ENCODE measurements at regions not wholly inside any gene's neighbourhood (a gene's known extent, or its start where the extent isn't known, plus 50 kb on each side); places are given as distances from the start of the nearest gene placed in this dataset.

- TF ChIP-seq USF2 (IDR thresholded peaks at IDR 0.05; ENCODE audit: low read length), result no peak
- no peak for TF ChIP-seq POLR2A (IDR thresholded peaks at IDR 0.05; ENCODE audit: control extremely low read depth in 1 of 2, low read depth in 2 of 2, low read length in 2 of 2)
- no peak for TF ChIP-seq JUN (IDR thresholded peaks at IDR 0.05; ENCODE audit: low read depth, low read length)
- TF ChIP-seq RNF2 (IDR thresholded peaks at IDR 0.05; ENCODE audit: borderline replicate concordance, low read depth, low read length, missing control alignments, poor library complexity, severe bottlenecking), result no peak
- no peak for TF ChIP-seq CTCF (IDR thresholded peaks at IDR 0.05; ENCODE audit: control extremely low read depth in 1 of 3, insufficient read depth in 1 of 3, low read depth in 1 of 3, low read length in 3 of 3)
- TF ChIP-seq SIN3A (conservative IDR thresholded peaks at IDR 0.05 in 1 of 2, IDR thresholded peaks at IDR 0.05 in 1 of 2; ENCODE audit: low read depth in 1 of 2, low read length in 2 of 2), result no peak
- TF ChIP-seq POLR2AphosphoS5 (IDR thresholded peaks at IDR 0.05; ENCODE audit: low read depth, low read length), result no peak
- no peak for TF ChIP-seq POU5F1 (IDR thresholded peaks at IDR 0.05; ENCODE audit: low read depth, low read length)
Measured at GRCh38 chr18:34606851-34607250, 103.2 kb upstream of the DTNA start.
